H9 (cell line): ENCODE measurements at regions not wholly inside any gene's neighbourhood (a gene's known extent, or its start where the extent isn't known, plus 50 kb on each side); places are given as distances from the start of the nearest gene placed in this dataset.

ENCODE experiments used
- DNase-seq: peaks from one replicate; pipeline ENCODE4 v3.0.0-alpha.2; 2017
- H2AFZ ChIP-seq: one replicate; pipeline ENCODE4 v1.6.1; 2013; ENCODE audit warnings: mild to moderate bottlenecking, low read length, control low read depth, moderate library complexity
- H2AK5ac ChIP-seq: 2 replicates; pipeline ENCODE4 v1.6.1; 2013; ENCODE audit warnings: low read length, control low read depth, mixed read lengths; ENCODE audit not compliant: insufficient read length
- H2BK120ac ChIP-seq: one replicate; pipeline ENCODE4 v1.6.1; 2013; ENCODE audit warnings: low read depth, mild to moderate bottlenecking, low read length, control low read depth, inconsistent platforms; ENCODE audit not compliant: poor library complexity, severe bottlenecking
- H2BK12ac ChIP-seq: 2 replicates; pipeline ENCODE4 v1.6.1; 2013; ENCODE audit warnings: low read length, control low read depth, mixed read lengths, low read depth; ENCODE audit not compliant: insufficient read length
- H2BK15ac ChIP-seq: 2 replicates; pipeline ENCODE4 v1.6.1; 2013; ENCODE audit warnings: low read depth, low read length, control low read depth
- H2BK20ac ChIP-seq: one replicate; pipeline ENCODE4 v1.6.1; 2013; ENCODE audit warnings: low read depth, mild to moderate bottlenecking, low read length, control low read depth, inconsistent platforms; ENCODE audit not compliant: poor library complexity, severe bottlenecking
- H2BK5ac ChIP-seq: 2 replicates; pipeline ENCODE4 v1.6.1; 2013; ENCODE audit warnings: low read length, control low read depth, mixed read lengths; ENCODE audit not compliant: insufficient read length
- H3K14ac ChIP-seq: 2 replicates; pipeline ENCODE4 v1.6.1; 2013; ENCODE audit warnings: low read length, control low read depth; ENCODE audit not compliant: insufficient read depth
- H3K18ac ChIP-seq: 2 replicates; pipeline ENCODE4 v1.6.1; 2013; ENCODE audit warnings: low read depth, mild to moderate bottlenecking, mixed read lengths, low read length, control low read depth; ENCODE audit not compliant: insufficient read length
- H3K23ac ChIP-seq: 2 replicates; pipeline ENCODE4 v1.6.1; 2013; ENCODE audit warnings: low read length, control low read depth, mixed read lengths, low read depth; ENCODE audit not compliant: insufficient read length
- H3K23me2 ChIP-seq: 2 replicates; pipeline ENCODE4 v1.6.1; 2013; ENCODE audit warnings: low read depth, mild to moderate bottlenecking, mixed read lengths, low read length, control low read depth; ENCODE audit not compliant: insufficient read length, poor library complexity, severe bottlenecking
- H3K27ac ChIP-seq: 2 replicates; pipeline ENCODE4 v1.5.1; 2013; ENCODE audit warnings: low read length, control low read depth, mixed read lengths, low read depth; ENCODE audit not compliant: insufficient read length
- H3K27me3 ChIP-seq: 2 replicates; pipeline ENCODE4 v1.6.1; 2013; ENCODE audit warnings: low read length, control low read depth, inconsistent platforms; ENCODE audit not compliant: insufficient read depth
- H3K4ac ChIP-seq: 2 replicates; pipeline ENCODE4 v1.6.1; 2013; ENCODE audit warnings: low read depth, mild to moderate bottlenecking, control low read depth, inconsistent platforms, low read length, moderate library complexity
- H3K4me1 ChIP-seq: 2 replicates; pipeline ENCODE4 v1.6.1; 2013; ENCODE audit warnings: low read length, control low read depth, inconsistent platforms; ENCODE audit not compliant: insufficient read depth
- H3K4me2 ChIP-seq: 2 replicates; pipeline ENCODE4 v1.6.1; 2013; ENCODE audit warnings: low read length, control low read depth, mixed read lengths; ENCODE audit not compliant: insufficient read length, insufficient read depth
- H3K56ac ChIP-seq: 2 replicates; pipeline ENCODE4 v1.6.1; 2013; ENCODE audit warnings: low read depth, mild to moderate bottlenecking, mixed read lengths, low read length, control low read depth; ENCODE audit not compliant: insufficient read length
- H3K79me1 ChIP-seq: 2 replicates; pipeline ENCODE4 v1.6.1; 2013; ENCODE audit warnings: low read depth, mild to moderate bottlenecking, moderate library complexity, low read length, control low read depth, inconsistent platforms; ENCODE audit not compliant: insufficient read depth, poor library complexity, severe bottlenecking
- H3K79me2 ChIP-seq: 2 replicates; pipeline ENCODE4 v1.6.1; 2013; ENCODE audit warnings: low read length, control low read depth, inconsistent platforms; ENCODE audit not compliant: insufficient read depth
- H3K9ac ChIP-seq: 2 replicates; pipeline ENCODE4 v1.6.1; 2013; ENCODE audit warnings: low read length, control low read depth, mixed read lengths; ENCODE audit not compliant: insufficient read length; ENCODE audit errors: extremely low read depth
- H3K9me3 ChIP-seq: one replicate; pipeline ENCODE4 v1.6.1; 2013; ENCODE audit warnings: low read depth, low read length, inconsistent platforms; ENCODE audit not compliant: control insufficient read depth
- H3T11ph ChIP-seq: one replicate; pipeline ENCODE4 v1.6.1; 2013; ENCODE audit warnings: mild to moderate bottlenecking, low read length, control low read depth, inconsistent platforms
- H4K20me1 ChIP-seq: one replicate; pipeline ENCODE4 v1.6.1; 2013; ENCODE audit not compliant: control insufficient read depth, insufficient read length, insufficient read depth
- H4K5ac ChIP-seq: 2 replicates; pipeline ENCODE4 v1.6.1; 2013; ENCODE audit warnings: low read depth, mild to moderate bottlenecking, mixed read lengths, low read length, control low read depth; ENCODE audit not compliant: insufficient read length
- H4K8ac ChIP-seq: replicated peaks from 2 replicates; pipeline ENCODE4 v1.6.1; 2013; ENCODE audit warnings: low read length, control low read depth, mixed read lengths, low read depth; ENCODE audit not compliant: insufficient read length
- H4K91ac ChIP-seq: 2 replicates; pipeline ENCODE4 v1.6.1; 2013; ENCODE audit warnings: low read depth, mild to moderate bottlenecking, moderate library complexity, mixed read lengths, low read length, control low read depth; ENCODE audit not compliant: insufficient read length
- H3K27ac Mint-ChIP-seq, 3 experiments: 2 replicates in 2 of 3; 3 replicates in 1 of 3; pipeline ENCODE4 v1.8.0; 2020 to 2021; ENCODE audit warnings: mixed read lengths in 3 of 3, mild to moderate bottlenecking in 1 of 3, moderate library complexity in 1 of 3
- H3K27me3 Mint-ChIP-seq: 2 replicates; pipeline ENCODE4 v1.8.0; 2021; ENCODE audit warnings: low read depth, mild to moderate bottlenecking, moderate library complexity, mixed read lengths
- H3K36me3 Mint-ChIP-seq, 3 experiments: 2 replicates in 2 of 3; 3 replicates in 1 of 3; pipeline ENCODE4 v1.8.0; 2020 to 2021; ENCODE audit warnings: low read depth in 3 of 3, mixed read lengths in 3 of 3; ENCODE audit not compliant: insufficient read depth in 1 of 3
- H3K4me1 Mint-ChIP-seq, 2 experiments: 2 replicates each; pipeline ENCODE4 v1.8.0; 2020; ENCODE audit warnings: mixed read lengths in 2 of 2
- H3K4me3 Mint-ChIP-seq, 2 experiments: 2 replicates in 1 of 2; 3 replicates in 1 of 2; pipeline ENCODE4 v1.8.0; 2020 to 2021; ENCODE audit warnings: mild to moderate bottlenecking in 2 of 2, mixed read lengths in 2 of 2, moderate library complexity in 1 of 2
- H3K9me3 Mint-ChIP-seq, 2 experiments: 2 replicates in 1 of 2; 3 replicates in 1 of 2; pipeline ENCODE4 v1.8.0; 2020; ENCODE audit warnings: mild to moderate bottlenecking in 2 of 2, mixed read lengths in 2 of 2, moderate library complexity in 1 of 2
- CTCF ChIP-seq: fragments of 200-600 bp; sonication (generic); conservative IDR thresholded peaks from 3 replicates; pipeline ENCODE4 v1.8.0; 2021; ENCODE audit warnings: antibody characterized with exemption, mild to moderate bottlenecking
- WGBS: extraction: QIAGEN DNeasy Blood & Tissue Kit; methylation state at CpG from one replicate; pipeline ENCODE4 v1.1.7; 2013; ENCODE audit warnings: missing lambda C conversion rate, low lambda C conversion rate, mixed read lengths; ENCODE audit not compliant: insufficient read length; ENCODE audit errors: extremely low coverage; 5-methylcytosine and 5-hydroxymethylcytosine counted together

- Histone ChIP-seq H2AK5ac (no peak overlapping the region), H3K4me1 (no peaks in the 10 kb centered on the region), H2BK5ac (no peak overlapping the region), H2BK15ac (no peak overlapping the region), H4K91ac (no peak overlapping the region), H3K9me3 (no peaks in the 10 kb centered on the region), H2BK20ac (no peak overlapping the region), H3K4me2 (no peak overlapping the region), H3K18ac (no peak overlapping the region), H3K56ac (no peak overlapping the region), H3K27ac (no peak overlapping the region), H3K27me3 (no peaks in the 10 kb centered on the region), H3K9ac (no peak overlapping the region), H3K14ac (no peak overlapping the region), H2BK120ac (no peak overlapping the region), H4K8ac (no peak overlapping the region), H3K23ac (no peak overlapping the region), H4K20me1 (no peaks in the 10 kb centered on the region), H4K5ac (no peak overlapping the region), H3K79me1 (no peaks in the 10 kb centered on the region), H3K79me2 (no peaks in the 10 kb centered on the region), H2BK12ac (no peak overlapping the region), H3K4ac (no peak overlapping the region), H3K23me2 (no peaks in the 10 kb centered on the region), H2AFZ (no peak overlapping the region), H3T11ph (no peak overlapping the region)
- Mint-ChIP-seq H3K27ac (no peak overlapping the region), H3K9me3 (peaks cover 7 to 13% of the 10 kb centered on the region in 2 experiments), H3K4me1 (peaks cover 2% of the 10 kb centered on the region in 2 experiments; a peak in 1 of 4 replicates), H3K36me3 (peaks cover 0 to 7% (median 0%) of the 10 kb centered on the region in 3 experiments; a peak in 2 of 7 replicates), H3K4me3 (no peak overlapping the region), H3K27me3 (no peaks in the 10 kb centered on the region)
- no peak for TF ChIP-seq CTCF
- WGBS = no CpG with 5 or more reads among the region's 2 CpGs
- no peak for DNase-seq
These were observed 178.9 kb downstream of the METTL4 start for GRCh38 chr18:2392446-2392845.
